ENCODE measurements at regions not wholly inside any gene's neighbourhood (a gene's known extent, or its start where the extent isn't known, plus 50 kb on each side); places are given as distances from the start of the nearest gene placed in this dataset.

- 24% methylated on average over 10 of the region's 10 CpGs for WGBS (ENCODE audit: insufficient coverage, insufficient replicate concordance, low lambda C conversion rate, missing lambda C conversion rate)
- SMC1A ChIA-PET (ENCODE audit: uncharacterized antibody, unreplicated experiment) = no interaction called here
- H3K4me3 ChIP-seq = no peak overlapping the region
- no peak for TF ChIP-seq CUX1 (IDR thresholded peaks at IDR 0.05; ENCODE audit: insufficient replicate concordance, low read depth, low read length)
- TF ChIP-seq ZBTB4 (CRISPR knock-in tag; IDR thresholded peaks at IDR 0.05) = no peak
- TF ChIP-seq BACH1 (IDR thresholded peaks at IDR 0.05; ENCODE audit: borderline replicate concordance) = no peak
- no peak for TF ChIP-seq REST (IDR thresholded peaks at IDR 0.05; ENCODE audit: low read depth, low read length)
- TF ChIP-seq ZNF687 (IDR thresholded peaks at IDR 0.05) = no peak
- TF ChIP-seq RUNX3 (IDR thresholded peaks at IDR 0.05; ENCODE audit: low read length) = no peak
- TF ChIP-seq ESRRA (IDR thresholded peaks at IDR 0.05; ENCODE audit: low read length) = no peak
These were observed 157.1 kb downstream of the PDGFRA start for GRCh38 chr4:54386042-54386669.

More at GRCh38 chr4:54386042-54386669, 157.1 kb downstream of the PDGFRA start:
- H3K9ac ChIP-seq (ENCODE audit: control insufficient read depth, insufficient read depth, low read length) = no peak overlapping the region
- POLR2A ChIA-PET = no interaction called here
- in situ Hi-C loops (cut with MboI) = no loop called here
- H3K27ac ChIP-seq (ENCODE audit: control insufficient read depth, insufficient read depth) = no peak overlapping the region
- H3K4me2 ChIP-seq (ENCODE audit: control insufficient read depth, insufficient read depth) = no peak overlapping the region
- RAD21 ChIA-PET (ENCODE audit: unreplicated experiment) = no interaction called here
- H4K20me1 ChIP-seq (ENCODE audit: control insufficient read depth, insufficient read depth) = no peaks in the 10 kb centered on the region
- H3K79me2 ChIP-seq (ENCODE audit: control insufficient read depth, insufficient read depth, low read length) = no peaks in the 10 kb centered on the region
- intact Hi-C loops (cut with micrococcal nuclease; ENCODE audit: unreplicated experiment) = no loop called here
- H3K36me3 ChIP-seq (ENCODE audit: control insufficient read depth in 2 of 2, insufficient read depth in 2 of 2, low read length in 1 of 2) = no peaks in the 10 kb centered on the region
- no peaks in the 10 kb centered on the region for H3K27me3 ChIP-seq (replicated peaks in 1 of 2; ENCODE audit: control insufficient read depth in 2 of 2, insufficient read depth in 2 of 2, low read length in 1 of 2)
- BruUV-seq (replicated peaks) = no TSS peak
- DNase-seq (ENCODE audit: low read depth, low spot score) = no peak
- no peaks in the 10 kb centered on the region for H3K9me3 ChIP-seq (replicated peaks; ENCODE audit: control insufficient read depth, insufficient read depth, low read length)
- no peak overlapping the region for H2AFZ ChIP-seq (ENCODE audit: control insufficient read depth, low read depth, low read length)
- CTCF ChIA-PET = interaction anchor here (0.6 to 2.1 kb wide), 2 partner anchors 54 to 278 kb away, joined by 3 to 7 read pairs; no protein-coding TSS in a partner anchor
- FAIRE-seq = no peak
- no peak for ATAC-seq
- no peaks in the 10 kb centered on the region for H3K4me1 ChIP-seq (ENCODE audit: control insufficient read depth, insufficient read depth, low read length)

All from GM12878 (cell line).